ENCODE measurements at regions not wholly inside any gene's neighbourhood (a gene's known extent, or its start where the extent isn't known, plus 50 kb on each side); places are given as distances from the start of the nearest gene placed in this dataset.

- no peak for TF ChIP-seq POLR2AphosphoS5 (IDR thresholded peaks at IDR 0.05)
- no peak for TF ChIP-seq CTCF (IDR thresholded peaks at IDR 0.05; ENCODE audit: poor library complexity, severe bottlenecking)
- TF ChIP-seq EZH2 (IDR thresholded peaks at IDR 0.05; ENCODE audit: borderline replicate concordance, insufficient read depth, low read length, poor library complexity, severe bottlenecking): no peak
- no peak for TF ChIP-seq SMC3 (conservative IDR thresholded peaks at IDR 0.05; ENCODE audit: poor library complexity)
- no peak for TF ChIP-seq EP300 (conservative IDR thresholded peaks at IDR 0.05; ENCODE audit: poor library complexity, severe bottlenecking)
Observed at GRCh38 chr3:28018925-28019718, 222.3 kb upstream of the CMC1 start.
